IMR-90 (cell line): ENCODE measurements at regions not wholly inside any gene's neighbourhood (a gene's known extent, or its start where the extent isn't known, plus 50 kb on each side); places are given as distances from the start of the nearest gene placed in this dataset.

Source experiments
- TF ChIP-seq, protein P1 (sequence below): conservative IDR thresholded peaks from 2 replicates; pipeline ENCODE4 v1.5.1; 2012; ENCODE audit warnings: mild to moderate bottlenecking, low read depth, low read length, improper control_type of control experiment
- TF ChIP-seq, protein P2 (sequence below): fragments of 150-350 bp; IDR thresholded peaks from 2 replicates; pipeline ENCODE4 v1.6.1; 2016; ENCODE audit warnings: low read depth, mild to moderate bottlenecking, low read length, moderate library complexity, borderline replicate concordance

DNA sequence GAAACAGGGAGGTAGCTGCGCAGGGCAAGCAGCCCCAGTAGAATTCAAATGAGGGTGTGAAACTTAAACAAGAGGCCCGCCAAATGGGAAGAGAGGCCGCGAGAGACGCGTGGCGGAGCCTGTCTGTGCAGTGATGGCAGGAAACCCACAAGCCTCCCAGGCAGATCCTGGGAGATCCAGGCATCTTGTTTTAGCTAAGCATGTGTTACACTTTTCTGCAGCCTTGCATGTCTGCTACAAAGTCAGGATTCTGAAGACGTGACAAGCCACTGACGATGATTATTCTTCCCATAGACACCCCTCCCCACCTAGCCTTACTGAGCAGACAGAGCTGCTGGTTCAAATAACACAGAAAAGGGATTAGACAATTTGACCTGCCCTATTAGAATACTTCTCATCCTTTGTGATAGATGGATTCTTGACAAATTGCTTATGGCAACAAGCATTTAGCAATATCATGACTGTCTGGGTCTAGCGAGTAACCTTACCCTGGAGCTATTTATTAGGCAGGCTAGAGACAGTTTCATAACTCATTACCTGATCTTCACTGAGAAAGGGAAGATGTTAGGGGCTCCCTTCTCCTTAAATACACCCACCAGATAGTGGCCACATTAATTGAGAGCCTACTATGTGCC lies 185.2 kb upstream of the IRS2 start:
- TF ChIP-seq, protein P1, sequence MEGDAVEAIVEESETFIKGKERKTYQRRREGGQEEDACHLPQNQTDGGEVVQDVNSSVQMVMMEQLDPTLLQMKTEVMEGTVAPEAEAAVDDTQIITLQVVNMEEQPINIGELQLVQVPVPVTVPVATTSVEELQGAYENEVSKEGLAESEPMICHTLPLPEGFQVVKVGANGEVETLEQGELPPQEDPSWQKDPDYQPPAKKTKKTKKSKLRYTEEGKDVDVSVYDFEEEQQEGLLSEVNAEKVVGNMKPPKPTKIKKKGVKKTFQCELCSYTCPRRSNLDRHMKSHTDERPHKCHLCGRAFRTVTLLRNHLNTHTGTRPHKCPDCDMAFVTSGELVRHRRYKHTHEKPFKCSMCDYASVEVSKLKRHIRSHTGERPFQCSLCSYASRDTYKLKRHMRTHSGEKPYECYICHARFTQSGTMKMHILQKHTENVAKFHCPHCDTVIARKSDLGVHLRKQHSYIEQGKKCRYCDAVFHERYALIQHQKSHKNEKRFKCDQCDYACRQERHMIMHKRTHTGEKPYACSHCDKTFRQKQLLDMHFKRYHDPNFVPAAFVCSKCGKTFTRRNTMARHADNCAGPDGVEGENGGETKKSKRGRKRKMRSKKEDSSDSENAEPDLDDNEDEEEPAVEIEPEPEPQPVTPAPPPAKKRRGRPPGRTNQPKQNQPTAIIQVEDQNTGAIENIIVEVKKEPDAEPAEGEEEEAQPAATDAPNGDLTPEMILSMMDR = no peak
- TF ChIP-seq, protein P2, sequence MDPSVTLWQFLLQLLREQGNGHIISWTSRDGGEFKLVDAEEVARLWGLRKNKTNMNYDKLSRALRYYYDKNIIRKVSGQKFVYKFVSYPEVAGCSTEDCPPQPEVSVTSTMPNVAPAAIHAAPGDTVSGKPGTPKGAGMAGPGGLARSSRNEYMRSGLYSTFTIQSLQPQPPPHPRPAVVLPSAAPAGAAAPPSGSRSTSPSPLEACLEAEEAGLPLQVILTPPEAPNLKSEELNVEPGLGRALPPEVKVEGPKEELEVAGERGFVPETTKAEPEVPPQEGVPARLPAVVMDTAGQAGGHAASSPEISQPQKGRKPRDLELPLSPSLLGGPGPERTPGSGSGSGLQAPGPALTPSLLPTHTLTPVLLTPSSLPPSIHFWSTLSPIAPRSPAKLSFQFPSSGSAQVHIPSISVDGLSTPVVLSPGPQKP = no peak
